ENCODE measurements at regions not wholly inside any gene's neighbourhood (a gene's known extent, or its start where the extent isn't known, plus 50 kb on each side); places are given as distances from the start of the nearest gene placed in this dataset.

GRCh38 chr3:160084998-160085397 is 96.4 kb downstream of the IL12A start:
- no peak for TF ChIP-seq POLR2A (IDR thresholded peaks at IDR 0.05)
- no peak for TF ChIP-seq CTCF (IDR thresholded peaks at IDR 0.05)

All from uterus (tissue), 2 donors.